Stomach (tissue), 8 donors: ENCODE measurements at regions not wholly inside any gene's neighbourhood (a gene's known extent, or its start where the extent isn't known, plus 50 kb on each side); places are given as distances from the start of the nearest gene placed in this dataset.
A peak's percentile ranks its signal among the peaks of the same experiment; 100 is the strongest.
"Not testable (repeated sequence)": the region's sequence is repeated elsewhere in the genome, so short reads cannot be mapped to it uniquely, and the experiment has no call there.

Experiments used
- DNase-seq, 2 donors: peaks; one replicate each; pipeline versions ENCODE4 v3.0.0 to v3.0.0-alpha.2; 2013 to 2019
- H3K27ac ChIP-seq, 5 donors: fragments of 200-600 bp in 4 of 5; sonication (generic) in 4 of 5; one replicate each; pipeline ENCODE4 v1.5.1; 2013 to 2019; ENCODE audit warnings: mild to moderate bottlenecking in 1 of 5, moderate library complexity in 1 of 5
- H3K27me3 ChIP-seq, 3 donors: fragments of 200-600 bp; sonication (generic); one replicate each; pipeline ENCODE4 v1.5.1; 2017 to 2019; ENCODE audit warnings: mixed run types in 1 of 3
- H3K36me3 ChIP-seq, 4 donors: fragments of 200-600 bp; sonication (generic); 1 replicate in 3 of 4; 2 replicates in 1 of 4; pipeline ENCODE4 v1.5.1; 2016 to 2019
- H3K4me1 ChIP-seq, 4 donors: fragments of 200-600 bp; sonication (generic); one replicate each; pipeline ENCODE4 v1.5.1; 2016 to 2019
- H3K4me3 ChIP-seq, 4 donors: fragments of 200-600 bp; sonication (generic) in 3 of 4; one replicate each; pipeline ENCODE4 v1.5.1; 2016 to 2019; ENCODE audit warnings: mild to moderate bottlenecking in 1 of 4
- H3K9me3 ChIP-seq, 4 donors: fragments of 200-600 bp; sonication (generic); one replicate each; pipeline ENCODE4 v1.5.1; 2016 to 2019
- EP300 ChIP-seq: sonication (generic); formaldehyde crosslinking; IDR thresholded peaks from one replicate; pipeline ENCODE4 v1.6.1; 2017; ENCODE audit warnings: antibody characterized with exemption
- POLR2A ChIP-seq, 4 donors: fragments of 450-650 bp; IDR thresholded peaks; one replicate each; pipeline ENCODE4 v1.6.1; 2016; ENCODE audit warnings: antibody characterized with exemption in 4 of 4, control low read depth in 2 of 4, mild to moderate bottlenecking in 1 of 4, moderate library complexity in 1 of 4
- POLR2AphosphoS5 ChIP-seq, 3 donors: sonication (generic); formaldehyde crosslinking; IDR thresholded peaks; one replicate each; pipeline ENCODE4 v1.6.1; 2016; ENCODE audit warnings: antibody characterized with exemption in 3 of 3
- WGBS, 5 donors: extraction: QIAGEN DNeasy Blood & Tissue Kit in 3 of 5; methylation state at CpG; one replicate each; pipeline versions ENCODE4 v1.1.5 to v1.1.7; 2013 to 2018; 5-methylcytosine and 5-hydroxymethylcytosine counted together
- intact Hi-C: fragments of 100-400 bp; cut with DNase I; formaldehyde crosslinking; loops from one replicate; pipeline ENCODE4 v1.15.1; 2023; ENCODE audit warnings: low total_unique reads
- TF ChIP-seq, protein P1 (sequence below), 7 experiments: fragments of 450-650 bp in 4 of 7; fragments of 200-600 bp in 3 of 7; sonication (generic) in 3 of 7; IDR thresholded peaks; one replicate each; pipeline ENCODE4 v1.5.1; 2016 to 2019; ENCODE audit warnings: antibody characterized with exemption in 7 of 7, control low read depth in 2 of 7, mild to moderate bottlenecking in 1 of 7
- donor health status: healthy with polysubstance abuse.
- donor health status: Bipolar disorder and iron deficiency.
- donor health status: healthy.

DNA sequence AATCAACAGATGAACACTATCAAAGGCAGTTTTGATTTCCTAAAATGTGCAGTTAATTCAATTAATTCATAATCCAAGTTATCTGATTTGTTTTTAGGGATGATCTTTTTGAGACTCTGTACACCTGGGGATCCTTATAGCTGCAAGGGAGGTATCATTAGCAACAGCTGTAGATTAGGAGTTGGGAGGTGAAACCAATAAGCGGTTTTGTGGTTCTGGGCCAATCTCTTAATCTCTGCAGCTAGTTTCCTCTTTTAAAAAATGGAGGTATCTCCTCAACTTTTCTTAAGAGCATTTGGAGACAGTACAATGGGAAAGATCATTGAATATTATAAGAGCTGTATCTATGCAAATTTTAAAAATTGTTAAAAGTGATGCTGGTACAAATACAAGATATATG is 126.0 kb downstream of the MC4R start:
- DNase-seq = no peak
- no peaks in the 10 kb centered on the region for H3K27me3 ChIP-seq
- WGBS, 5 donors = 68 to 82% (median 72%) methylated on average over 1 of the region's 1 CpG
- TF ChIP-seq POLR2AphosphoS5 (IDR thresholded peaks at IDR 0.05) (no peak), POLR2A (IDR thresholded peaks at IDR 0.05) (no peak)
- H3K36me3 ChIP-seq = no peaks in the 10 kb centered on the region
- no peak overlapping the region for H3K27ac ChIP-seq
- no peaks in the 10 kb centered on the region for H3K4me1 ChIP-seq
- intact Hi-C loops = no loop called here
- no peak overlapping the region for H3K4me3 ChIP-seq
- H3K9me3 ChIP-seq = peaks cover 0 to 7% (median 0%) of the 10 kb centered on the region in 4 donors

DNA sequence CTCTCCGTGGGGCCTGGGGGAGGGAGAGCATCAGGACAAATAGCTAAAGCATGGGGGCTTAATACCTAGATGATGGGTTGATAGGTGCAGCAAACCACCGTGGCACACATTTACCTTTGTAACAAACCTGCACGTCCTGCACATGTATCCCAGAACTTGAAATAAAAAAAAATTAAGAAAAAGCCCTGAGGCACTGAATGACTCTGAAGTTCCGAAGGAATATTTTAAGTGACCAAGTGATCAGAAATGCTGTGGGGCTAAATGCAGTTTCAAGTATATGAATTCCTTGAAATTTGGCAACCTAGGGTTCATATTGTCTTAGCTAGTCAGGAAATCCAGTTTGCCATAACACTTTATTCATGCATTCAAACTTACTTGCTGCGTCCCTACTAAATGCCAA is 127.5 kb downstream of the MC4R start:
- Histone ChIP-seq H3K27me3 (no peaks in the 10 kb centered on the region), H3K36me3 (no peaks in the 10 kb centered on the region), H3K4me3 (no peak overlapping the region), H3K4me1 (no peaks in the 10 kb centered on the region), H3K27ac (no peak overlapping the region), H3K9me3 (peaks cover 0 to 7% (median 0%) of the 10 kb centered on the region in 4 donors)
- no peak for DNase-seq
- WGBS, 5 donors = 86 to 94% (median 91%) methylated on average over 5 of the region's 5 CpGs
- TF ChIP-seq, protein P1, sequence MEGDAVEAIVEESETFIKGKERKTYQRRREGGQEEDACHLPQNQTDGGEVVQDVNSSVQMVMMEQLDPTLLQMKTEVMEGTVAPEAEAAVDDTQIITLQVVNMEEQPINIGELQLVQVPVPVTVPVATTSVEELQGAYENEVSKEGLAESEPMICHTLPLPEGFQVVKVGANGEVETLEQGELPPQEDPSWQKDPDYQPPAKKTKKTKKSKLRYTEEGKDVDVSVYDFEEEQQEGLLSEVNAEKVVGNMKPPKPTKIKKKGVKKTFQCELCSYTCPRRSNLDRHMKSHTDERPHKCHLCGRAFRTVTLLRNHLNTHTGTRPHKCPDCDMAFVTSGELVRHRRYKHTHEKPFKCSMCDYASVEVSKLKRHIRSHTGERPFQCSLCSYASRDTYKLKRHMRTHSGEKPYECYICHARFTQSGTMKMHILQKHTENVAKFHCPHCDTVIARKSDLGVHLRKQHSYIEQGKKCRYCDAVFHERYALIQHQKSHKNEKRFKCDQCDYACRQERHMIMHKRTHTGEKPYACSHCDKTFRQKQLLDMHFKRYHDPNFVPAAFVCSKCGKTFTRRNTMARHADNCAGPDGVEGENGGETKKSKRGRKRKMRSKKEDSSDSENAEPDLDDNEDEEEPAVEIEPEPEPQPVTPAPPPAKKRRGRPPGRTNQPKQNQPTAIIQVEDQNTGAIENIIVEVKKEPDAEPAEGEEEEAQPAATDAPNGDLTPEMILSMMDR (IDR thresholded peaks at IDR 0.05) = no peak
- no peak for TF ChIP-seq POLR2AphosphoS5 (IDR thresholded peaks at IDR 0.05)
- TF ChIP-seq EP300 = no peak
- TF ChIP-seq POLR2A (IDR thresholded peaks at IDR 0.05) = no peak
- intact Hi-C loops = no loop called here

DNA sequence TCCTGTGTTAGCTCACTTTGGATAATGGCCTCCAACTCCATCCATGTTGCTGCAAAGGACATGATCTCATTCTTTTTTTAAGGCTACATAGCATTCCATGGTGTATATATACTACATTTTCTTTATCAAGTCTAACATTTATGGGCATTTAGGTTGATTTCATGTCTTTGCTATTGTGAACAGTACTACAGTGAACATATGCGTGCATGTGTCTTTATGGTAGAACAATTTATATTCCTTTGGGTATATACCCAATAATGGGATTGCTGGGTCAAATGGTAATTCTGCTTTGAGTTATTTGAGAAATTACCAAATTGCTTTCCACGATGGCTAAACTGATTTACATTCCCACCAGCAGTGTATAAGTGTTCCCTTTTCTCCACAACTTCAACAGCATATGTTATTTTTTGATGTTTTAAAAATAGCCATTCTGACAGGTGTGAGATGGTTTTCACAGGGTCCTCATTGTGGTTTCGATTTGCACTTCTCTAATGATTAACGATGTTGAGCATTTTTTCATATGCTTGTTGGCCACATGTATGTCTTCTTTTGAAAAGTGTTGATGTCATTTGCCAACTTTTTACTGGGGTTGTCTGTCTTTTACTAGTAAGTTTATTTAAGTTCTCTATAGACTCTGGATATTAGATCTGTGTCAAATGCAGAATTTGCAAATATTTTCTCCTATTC is 133.4 kb downstream of the MC4R start:
- H3K9me3 ChIP-seq, H3K36me3 ChIP-seq, intact Hi-C loops, H3K27me3 ChIP-seq, DNase-seq, H3K4me3 ChIP-seq, H3K4me1 ChIP-seq, H3K27ac ChIP-seq: not testable (repeated sequence)
- 78 to 87% (median 83%) methylated on average over 4 of the region's 4 CpGs for WGBS, 5 donors

DNA sequence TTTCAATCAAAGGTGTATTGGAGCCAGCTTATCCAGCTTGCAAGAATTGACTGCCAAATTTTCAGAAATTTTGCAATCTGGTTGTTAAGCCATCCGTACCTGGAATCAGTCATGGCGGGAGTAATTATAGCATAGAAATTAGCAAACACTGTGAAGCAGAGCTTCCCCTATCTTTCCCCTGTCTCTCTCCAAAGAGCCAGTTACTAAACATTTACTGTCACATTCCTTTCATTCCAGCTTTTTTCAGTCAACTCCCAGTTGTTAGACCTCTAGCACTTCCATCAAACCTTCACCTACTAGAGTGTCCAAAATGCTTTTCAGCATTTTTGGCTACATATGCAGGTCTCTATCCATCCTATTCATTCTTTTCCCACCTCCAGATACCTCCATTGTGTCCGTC is 137.4 kb downstream of the MC4R start:
- no peak overlapping the region for H3K4me3 ChIP-seq
- intact Hi-C loops = no loop called here
- 62 to 85% (median 77%) methylated on average over 3 of the region's 3 CpGs for WGBS, 5 donors
- no peaks in the 10 kb centered on the region for H3K4me1 ChIP-seq
- no peak overlapping the region for H3K27ac ChIP-seq
- no peaks in the 10 kb centered on the region for H3K36me3 ChIP-seq
- TF ChIP-seq, protein P1 (IDR thresholded peaks at IDR 0.05) = no peak
- H3K9me3 ChIP-seq = no peaks in the 10 kb centered on the region
- DNase-seq = no peak
- no peaks in the 10 kb centered on the region for H3K27me3 ChIP-seq

DNA sequence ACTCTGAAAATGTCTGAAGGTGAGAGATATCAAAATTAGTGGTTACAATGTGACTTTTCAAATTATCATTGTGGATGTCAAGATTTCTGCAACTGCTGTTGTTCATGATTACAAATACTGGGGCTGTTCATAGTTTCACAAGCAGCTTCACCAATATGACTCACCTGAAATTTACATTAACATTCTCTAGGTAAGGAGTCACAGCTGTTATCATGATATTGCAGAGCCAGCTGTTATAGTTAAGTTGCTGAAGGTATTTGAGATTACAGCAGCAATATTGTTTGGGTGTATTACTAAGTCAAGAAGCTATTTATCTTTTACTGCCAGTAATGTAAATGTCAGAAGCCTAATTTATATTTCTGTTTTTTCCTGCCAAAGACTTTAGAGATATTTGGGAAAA is 140.0 kb downstream of the MC4R start:
- H3K27me3 ChIP-seq = no peaks in the 10 kb centered on the region
- peak in 1 of 2 donors; percentile 12 for DNase-seq
- intact Hi-C loops = no loop called here
- no peaks in the 10 kb centered on the region for H3K9me3 ChIP-seq
- no peaks in the 10 kb centered on the region for H3K36me3 ChIP-seq
- no peaks in the 10 kb centered on the region for H3K4me1 ChIP-seq
- no peak overlapping the region for H3K4me3 ChIP-seq
- TF ChIP-seq POLR2A (IDR thresholded peaks at IDR 0.05) = no peak
- TF ChIP-seq EP300 = no peak
- TF ChIP-seq, protein P1 (IDR thresholded peaks at IDR 0.05) = no peak
- no peak for TF ChIP-seq POLR2AphosphoS5 (IDR thresholded peaks at IDR 0.05)
- no peak overlapping the region for H3K27ac ChIP-seq
